Fibroblast of the aortic adventitia (primary cell): ENCODE measurements at regions not wholly inside any gene's neighbourhood (a gene's known extent, or its start where the extent isn't known, plus 50 kb on each side); places are given as distances from the start of the nearest gene placed in this dataset.

Source experiments
- DNase-seq: peaks from one replicate; pipeline ENCODE4 v3.0.0-alpha.2; 2010; ENCODE audit warnings: low read depth
- H3K4me3 ChIP-seq: 2 replicates; pipeline ENCODE4 v1.5.1; 2011; ENCODE audit warnings: low read depth, mild to moderate bottlenecking, control low read depth, low read length, moderate library complexity
- TF ChIP-seq, protein P1 (sequence below): IDR thresholded peaks from 2 replicates; pipeline ENCODE4 v1.5.1; 2011; ENCODE audit warnings: mild to moderate bottlenecking, low read length, control low read depth, inconsistent platforms; ENCODE audit not compliant: insufficient read depth

DNA sequence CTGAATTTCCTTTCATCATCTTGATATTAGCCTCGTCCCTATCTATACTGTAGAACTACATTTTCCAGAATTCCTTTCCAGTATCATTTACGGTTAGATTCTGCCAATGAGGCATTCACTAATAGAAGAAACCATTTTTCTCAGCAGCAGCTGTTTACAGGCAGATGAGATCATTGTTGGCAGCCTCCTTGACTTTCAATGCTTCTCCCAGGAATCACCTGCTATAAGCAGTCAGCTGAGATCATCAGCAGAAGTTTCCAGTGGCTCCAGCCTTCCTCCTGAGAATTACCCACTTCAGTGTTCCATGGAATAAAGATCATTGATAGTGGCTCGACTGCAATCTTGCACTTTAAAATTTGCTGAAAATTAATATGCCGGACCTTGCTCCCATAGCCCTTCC, 157.3 kb upstream of the TET2 start:
- peak; percentile 6 for DNase-seq
- H3K4me3 ChIP-seq: no peak overlapping the region
- TF ChIP-seq, protein P1, sequence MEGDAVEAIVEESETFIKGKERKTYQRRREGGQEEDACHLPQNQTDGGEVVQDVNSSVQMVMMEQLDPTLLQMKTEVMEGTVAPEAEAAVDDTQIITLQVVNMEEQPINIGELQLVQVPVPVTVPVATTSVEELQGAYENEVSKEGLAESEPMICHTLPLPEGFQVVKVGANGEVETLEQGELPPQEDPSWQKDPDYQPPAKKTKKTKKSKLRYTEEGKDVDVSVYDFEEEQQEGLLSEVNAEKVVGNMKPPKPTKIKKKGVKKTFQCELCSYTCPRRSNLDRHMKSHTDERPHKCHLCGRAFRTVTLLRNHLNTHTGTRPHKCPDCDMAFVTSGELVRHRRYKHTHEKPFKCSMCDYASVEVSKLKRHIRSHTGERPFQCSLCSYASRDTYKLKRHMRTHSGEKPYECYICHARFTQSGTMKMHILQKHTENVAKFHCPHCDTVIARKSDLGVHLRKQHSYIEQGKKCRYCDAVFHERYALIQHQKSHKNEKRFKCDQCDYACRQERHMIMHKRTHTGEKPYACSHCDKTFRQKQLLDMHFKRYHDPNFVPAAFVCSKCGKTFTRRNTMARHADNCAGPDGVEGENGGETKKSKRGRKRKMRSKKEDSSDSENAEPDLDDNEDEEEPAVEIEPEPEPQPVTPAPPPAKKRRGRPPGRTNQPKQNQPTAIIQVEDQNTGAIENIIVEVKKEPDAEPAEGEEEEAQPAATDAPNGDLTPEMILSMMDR: no peak

DNA sequence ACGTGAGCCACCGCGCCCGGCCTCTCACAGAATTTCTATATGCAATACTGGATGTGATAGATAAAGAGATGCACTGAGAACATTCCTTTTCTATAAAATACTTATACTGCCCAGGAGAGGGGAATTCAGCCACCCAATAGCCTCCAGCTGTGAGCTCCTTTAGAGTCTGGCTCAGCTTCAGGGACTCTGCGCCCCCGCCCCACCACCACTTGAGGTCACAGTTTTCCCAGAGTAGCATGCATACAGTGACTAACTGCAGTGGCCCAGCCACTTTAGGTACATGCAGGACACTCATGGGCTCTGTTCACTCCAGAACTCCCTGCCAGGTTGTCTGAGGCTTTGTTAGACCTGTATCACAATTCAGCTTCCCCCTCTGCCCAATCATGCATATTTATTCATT, 144.4 kb upstream of the TET2 start:
- no peak overlapping the region for H3K4me3 ChIP-seq
- TF ChIP-seq, protein P1: no peak
- DNase-seq: no peak

DNA sequence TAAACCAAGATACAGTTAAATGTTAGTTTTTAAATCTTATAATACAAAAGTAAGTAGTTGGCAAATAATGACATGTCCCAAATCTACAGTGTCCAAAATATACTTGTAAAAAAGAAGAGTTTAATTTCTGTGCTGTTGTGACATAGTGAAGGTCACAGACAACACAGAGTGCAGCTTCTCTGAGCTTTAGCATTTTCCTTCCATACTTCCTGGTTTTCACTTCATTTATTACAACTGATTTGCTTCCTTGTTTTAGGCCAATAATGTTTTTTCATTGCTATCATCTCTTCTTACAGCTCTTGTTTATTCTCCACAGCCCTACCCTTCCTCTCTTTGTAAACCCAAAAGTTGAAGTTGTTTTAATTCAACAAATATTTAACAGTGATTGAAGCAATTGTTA, 132.4 kb upstream of the TET2 start:
- DNase-seq: no peak
- TF ChIP-seq, protein P1: no peak
- H3K4me3 ChIP-seq: no peak overlapping the region

DNA sequence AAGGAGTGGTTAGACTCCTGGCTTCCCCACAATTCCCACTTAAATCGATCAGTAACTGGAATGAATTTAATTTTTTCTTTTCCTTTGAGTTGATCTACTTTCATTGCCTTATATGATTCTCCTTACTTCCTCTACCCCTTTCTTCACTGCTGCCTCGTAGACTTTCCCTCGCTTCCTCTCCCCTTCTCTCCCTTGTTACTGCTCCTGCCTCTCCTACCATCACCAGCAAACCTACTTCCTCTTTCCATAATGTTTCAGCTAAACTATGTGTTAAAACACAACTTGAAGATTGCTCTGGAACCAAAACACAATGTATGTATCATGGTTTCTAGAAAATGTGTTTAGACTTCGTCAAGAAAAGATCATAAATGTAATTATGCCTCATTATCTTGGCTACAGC, 132.0 kb upstream of the TET2 start:
- TF ChIP-seq, protein P1: no peak
- H3K4me3 ChIP-seq: no peak overlapping the region
- no peak for DNase-seq

DNA sequence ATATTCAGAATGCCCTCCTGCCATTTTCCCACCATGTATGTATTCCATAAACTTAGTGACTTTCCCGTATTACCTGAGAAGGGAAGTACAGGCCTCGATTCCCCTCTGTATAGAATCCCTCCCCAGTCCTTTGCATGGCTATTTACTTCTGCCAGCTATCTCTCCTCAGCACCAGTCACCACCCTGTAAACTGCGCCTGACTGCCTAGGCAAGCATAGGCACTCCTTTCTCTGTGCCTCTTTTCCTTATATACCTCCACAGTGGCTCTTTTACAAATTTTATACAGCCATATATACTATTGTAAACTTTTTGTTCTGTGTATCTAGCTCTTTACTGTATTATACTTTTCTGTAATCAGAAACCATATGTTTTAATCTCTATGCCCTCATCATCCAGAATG, 130.9 kb upstream of the TET2 start:
- DNase-seq: no peak
- no peak overlapping the region for H3K4me3 ChIP-seq
- TF ChIP-seq, protein P1: no peak

DNA sequence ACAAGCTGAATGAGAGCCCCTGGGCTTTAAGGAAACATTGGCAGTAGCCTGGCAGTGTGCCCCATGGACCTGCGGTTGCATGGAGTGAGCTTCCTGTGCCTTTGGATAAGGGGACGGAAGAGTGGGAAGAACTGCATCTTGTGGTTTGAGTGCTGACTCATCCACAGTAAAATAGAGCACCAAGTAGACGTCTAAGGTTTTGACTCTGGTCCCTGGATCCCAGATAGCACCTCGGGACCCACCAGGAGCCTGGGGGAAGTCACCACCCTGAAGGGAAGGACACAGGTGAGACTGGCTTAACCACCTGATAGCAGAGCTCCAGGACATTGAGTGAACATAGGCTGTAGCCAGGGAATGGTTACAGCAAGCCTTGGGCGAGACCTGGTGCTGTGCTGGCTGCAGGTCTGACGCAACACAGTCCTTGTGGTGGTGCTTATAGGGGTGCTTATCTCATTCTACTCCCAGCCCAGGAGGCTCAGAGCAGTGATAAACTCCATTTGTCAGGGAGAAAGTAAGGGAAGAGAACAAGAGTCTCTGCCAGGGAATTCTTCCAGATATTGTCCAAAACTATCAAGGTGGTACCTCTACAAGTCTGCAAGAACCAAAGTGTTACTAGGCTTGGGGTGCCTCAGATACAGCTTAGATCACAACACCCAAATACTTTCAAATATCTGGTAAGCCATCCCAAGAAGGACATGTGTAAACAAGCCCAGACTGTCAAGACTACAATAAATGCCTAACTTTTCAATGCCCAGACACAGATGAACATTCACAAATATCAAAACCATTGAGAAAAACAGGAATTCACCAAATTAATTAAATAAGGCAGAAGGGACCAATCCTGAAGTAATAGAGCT, 123.6 kb upstream of the TET2 start:
- no peak overlapping the region for H3K4me3 ChIP-seq
- peak; percentile 69 for DNase-seq
- TF ChIP-seq, protein P1: no peak

DNA sequence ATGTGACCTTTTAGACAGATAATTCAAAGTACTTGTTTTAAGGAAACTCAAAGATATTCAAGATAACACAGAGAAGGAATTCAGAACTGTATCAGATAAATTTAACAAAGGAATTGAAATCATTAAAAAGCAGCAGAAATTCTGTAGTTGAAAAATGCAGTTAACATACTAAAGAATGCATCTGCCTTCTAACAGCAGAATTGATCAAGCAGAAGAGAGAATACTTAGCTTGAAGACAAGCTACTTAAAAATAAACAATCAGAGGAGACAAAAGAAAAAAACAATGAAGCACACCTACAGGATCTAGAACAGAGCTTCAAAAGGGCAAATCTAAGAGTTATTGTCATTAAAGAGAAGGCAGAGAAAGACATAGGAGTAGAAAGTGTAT, 123.0 kb upstream of the TET2 start:
- no peak overlapping the region for H3K4me3 ChIP-seq
- TF ChIP-seq, protein P1: no peak
- DNase-seq: peak; percentile 4
